HCT116 (cell line): ENCODE measurements at regions not wholly inside any gene's neighbourhood (a gene's known extent, or its start where the extent isn't known, plus 50 kb on each side); places are given as distances from the start of the nearest gene placed in this dataset.

Experiments
- ATAC-seq: fragments of 200-7000 bp; cut with Tn5 transposase; 2 replicates; pipeline ENCODE4 v1.9.1; 2020; ENCODE audit warnings: mild to moderate bottlenecking, moderate library complexity
- BruUV-seq: library from RNA; stranded (reverse); fragments of 400-500 nt; replicated peaks from 2 replicates; lab custom pipeline; 2021; lab: Mats Ljungman, UMichigan
- CTCF ChIA-PET: fragments of 300-600 bp; sonication (Branson Sonifier 250); formaldehyde crosslinking; loops from one replicate; lab custom pipeline; 2021; ENCODE audit warnings: antibody characterized with exemption; lab: Charles Lee
- POLR2A ChIA-PET: fragments of 300-600, 350-600 bp; sonication (Branson Sonifier 250); formaldehyde crosslinking; loops from one replicate; lab custom pipeline; 2021; ENCODE audit warnings: antibody characterized with exemption; lab: Charles Lee
- RAD21 ChIA-PET, 2 experiments: fragments of 300-600 bp; sonication (Branson Sonifier 250); formaldehyde crosslinking; loops; one replicate each; lab custom pipeline; 2023; ENCODE audit warnings: low total read pairs in 2 of 2; ENCODE audit not compliant: uncharacterized antibody in 2 of 2, unreplicated experiment in 2 of 2, low non-redundant PET in 1 of 2; lab: Charles Lee
- DNase-seq: peaks from one replicate; pipeline ENCODE4 v3.0.0-alpha.2; 2010; ENCODE audit warnings: low read depth, low spot score
- H2AFZ ChIP-seq: fragments of 200-600 bp; shearing (Covaris generic), sonication (generic); 2 replicates; pipeline ENCODE4 v1.6.1; 2017; ENCODE audit warnings: low read depth, mixed run types, mixed read lengths, antibody characterized with exemption, low read length; ENCODE audit not compliant: poor library complexity, severe bottlenecking
- H3K27ac ChIP-seq: 2 replicates; pipeline ENCODE4 v1.5.1; 2012; ENCODE audit warnings: low read depth, low read length
- H3K27me3 ChIP-seq: fragments of 200-600 bp; sonication (generic); 2 replicates; pipeline ENCODE4 v1.6.1; 2016; ENCODE audit warnings: mixed run types, low read length, mixed read lengths; ENCODE audit not compliant: insufficient read depth
- H3K36me3 ChIP-seq, 2 experiments: fragments of 200-500 bp in 1 of 2; fragments of 200-600 bp in 1 of 2; sonication (Bioruptor generic) in 1 of 2; sonication (generic) in 1 of 2; 2 replicates each; pipeline versions ENCODE4 v1.5.1 to v1.6.1; 2014 to 2016; ENCODE audit warnings: low read length in 2 of 2, inconsistent platforms in 1 of 2, mixed read lengths in 1 of 2, mixed run types in 1 of 2; ENCODE audit not compliant: insufficient read depth in 2 of 2, control insufficient read depth in 1 of 2
- H3K4me1 ChIP-seq, 2 experiments: fragments of 200-600 bp in 1 of 2; sonication (generic) in 1 of 2; 2 replicates each; pipeline versions ENCODE4 v1.5.1 to v1.6.1; 2012 to 2017; ENCODE audit warnings: low read length in 2 of 2, inconsistent platforms in 1 of 2, mild to moderate bottlenecking in 1 of 2, mixed read lengths in 1 of 2, mixed run types in 1 of 2, moderate library complexity in 1 of 2; ENCODE audit not compliant: insufficient read depth in 2 of 2, control insufficient read depth in 1 of 2
- H3K4me2 ChIP-seq: fragments of 200-600 bp; sonication (generic); 2 replicates; pipeline ENCODE4 v1.6.1; 2017; ENCODE audit warnings: mixed run types, low read length, mixed read lengths
- H3K4me3 ChIP-seq, 2 experiments: fragments of 200-600 bp in 1 of 2; sonication (generic) in 1 of 2; replicated peaks in 1 of 2; 2 replicates each; pipeline ENCODE4 v1.5.1; 2011 to 2016; ENCODE audit warnings: low read length in 2 of 2, control low read depth in 1 of 2, low read depth in 1 of 2, mild to moderate bottlenecking in 1 of 2, mixed read lengths in 1 of 2, mixed run types in 1 of 2
- H3K79me2 ChIP-seq: fragments of 200-600 bp; sonication (generic); 2 replicates; pipeline ENCODE4 v1.6.1; 2017; ENCODE audit warnings: mild to moderate bottlenecking, mixed run types, low read length, moderate library complexity, mixed read lengths; ENCODE audit not compliant: insufficient read depth
- H3K9ac ChIP-seq: fragments of 200-600 bp; sonication (generic); 2 replicates; pipeline ENCODE4 v1.6.1; 2016; ENCODE audit warnings: low read length, mixed read lengths
- H3K9me2 ChIP-seq: fragments of 200-600 bp; sonication (generic), shearing (Covaris generic); 2 replicates; pipeline ENCODE4 v1.6.1; 2017; ENCODE audit warnings: mixed run types, mild to moderate bottlenecking, moderate library complexity; ENCODE audit not compliant: insufficient read depth
- H3K9me3 ChIP-seq, 2 experiments: fragments of 200-500 bp in 1 of 2; fragments of 200-600 bp in 1 of 2; sonication (Bioruptor generic) in 1 of 2; sonication (generic) in 1 of 2; 2 replicates each; pipeline ENCODE4 v1.6.1; 2014 to 2017; ENCODE audit warnings: low read length in 2 of 2, mixed read lengths in 2 of 2, inconsistent platforms in 1 of 2, low read depth in 1 of 2, mild to moderate bottlenecking in 1 of 2, mixed run types in 1 of 2, moderate library complexity in 1 of 2; ENCODE audit not compliant: control insufficient read depth in 1 of 2, insufficient read depth in 1 of 2
- H4K20me1 ChIP-seq: fragments of 200-600 bp; sonication (generic), shearing (Covaris generic); 2 replicates; pipeline ENCODE4 v1.6.1; 2017; ENCODE audit warnings: mixed run types, mild to moderate bottlenecking, moderate library complexity; ENCODE audit not compliant: insufficient read depth
- CBX3 ChIP-seq: IDR thresholded peaks from 2 replicates; pipeline ENCODE4 v1.6.1; 2012; ENCODE audit warnings: low read depth
- CEBPB ChIP-seq: IDR thresholded peaks from 2 replicates; pipeline ENCODE4 v1.6.1; 2012; ENCODE audit warnings: low read depth
- CTCF ChIP-seq, 3 experiments: fragments of 200-600 bp in 1 of 3; sonication (generic) in 1 of 3; IDR thresholded peaks in 2 of 3; conservative IDR thresholded peaks in 1 of 3; 2 replicates each; pipeline ENCODE4 v1.5.1; 2012 to 2017; ENCODE audit warnings: low read depth in 2 of 3, low read length in 2 of 3, antibody characterized with exemption in 1 of 3, borderline replicate concordance in 1 of 3, control low read depth in 1 of 3, mild to moderate bottlenecking in 1 of 3, mixed read lengths in 1 of 3, mixed run types in 1 of 3, moderate library complexity in 1 of 3; ENCODE audit not compliant: insufficient read depth in 1 of 3
- JUND ChIP-seq: IDR thresholded peaks from 2 replicates; pipeline ENCODE4 v1.6.1; 2012
- MAX ChIP-seq: IDR thresholded peaks from 2 replicates; pipeline ENCODE4 v1.6.1; 2012
- POLR2AphosphoS5 ChIP-seq: IDR thresholded peaks from 2 replicates; pipeline ENCODE4 v1.6.1; 2011; ENCODE audit warnings: mild to moderate bottlenecking, low read depth, low read length, moderate library complexity
- RAD21 ChIP-seq: IDR thresholded peaks from 2 replicates; pipeline ENCODE4 v1.6.1; 2012; ENCODE audit warnings: low read depth, mild to moderate bottlenecking
- SIN3A ChIP-seq: IDR thresholded peaks from 2 replicates; pipeline ENCODE4 v1.6.1; 2012; ENCODE audit warnings: low read depth
- SRF ChIP-seq: IDR thresholded peaks from 2 replicates; pipeline ENCODE4 v1.6.1; 2012; ENCODE audit warnings: low read depth
- TCF7L2 ChIP-seq: IDR thresholded peaks from 2 replicates; pipeline ENCODE4 v1.7.0; 2011; ENCODE audit warnings: borderline replicate concordance, inconsistent platforms; ENCODE audit not compliant: insufficient read depth, insufficient read length; ENCODE audit errors: extremely low read depth
- ZFX ChIP-seq: fragments of 450-650 bp; IDR thresholded peaks from 2 replicates; pipeline ENCODE4 v1.6.1; 2017
- ZNF274 ChIP-seq: fragments of 200-500 bp; sonication (Bioruptor generic); IDR thresholded peaks from 2 replicates; pipeline ENCODE4 v1.6.1; 2014; ENCODE audit warnings: mild to moderate bottlenecking, low read depth, low read length, inconsistent platforms
- intact Hi-C: fragments of 100-400 bp; cut with micrococcal nuclease; formaldehyde crosslinking; loops from 2 replicates; pipeline ENCODE4 v1.10.0; 2022
- TF ChIP-seq, protein P1 (sequence below): IDR thresholded peaks from 2 replicates; pipeline ENCODE4 v1.6.1; 2012; ENCODE audit warnings: low read depth
- TF ChIP-seq, protein P2 (sequence below): IDR thresholded peaks from 2 replicates; pipeline ENCODE4 v1.6.1; 2012
- TF ChIP-seq, protein P3 (sequence below): IDR thresholded peaks from 2 replicates; pipeline ENCODE4 v1.6.1; 2011; ENCODE audit warnings: mild to moderate bottlenecking, low read length, moderate library complexity; ENCODE audit not compliant: insufficient replicate concordance; ENCODE audit errors: extremely low read depth

DNA sequence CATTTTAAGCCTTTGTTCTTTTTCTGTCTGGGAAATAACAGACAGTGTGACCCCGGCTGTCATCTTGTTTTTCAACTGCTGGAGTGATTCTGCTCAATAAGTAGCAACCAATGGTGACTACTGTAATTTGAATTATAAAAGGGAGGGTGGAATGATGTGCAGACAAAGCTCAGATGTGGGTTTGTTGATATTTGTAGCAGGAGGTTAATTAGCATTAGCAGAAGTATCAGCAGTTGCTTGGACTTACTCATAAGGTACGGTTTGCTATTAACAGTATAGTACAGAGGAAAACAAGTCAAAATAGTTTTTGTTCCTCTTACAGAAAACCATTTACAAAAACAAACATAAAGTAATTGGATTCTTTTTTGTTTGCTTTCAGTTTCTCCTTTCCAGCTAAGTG, 140.4 kb downstream of the TUSC1 start:
- POLR2A ChIA-PET, result no interaction called here

More for the DNA sequence above, 140.4 kb downstream of the TUSC1 start:
- intact Hi-C loops, result no loop called here
- no peaks in the 10 kb centered on the region for H3K27me3 ChIP-seq
- H3K9ac ChIP-seq, result no peak overlapping the region
- H3K36me3 ChIP-seq, result no peaks in the 10 kb centered on the region
- no peaks in the 10 kb centered on the region for H3K4me1 ChIP-seq
- TF ChIP-seq POLR2AphosphoS5, result no peak
- TF ChIP-seq, protein P1, sequence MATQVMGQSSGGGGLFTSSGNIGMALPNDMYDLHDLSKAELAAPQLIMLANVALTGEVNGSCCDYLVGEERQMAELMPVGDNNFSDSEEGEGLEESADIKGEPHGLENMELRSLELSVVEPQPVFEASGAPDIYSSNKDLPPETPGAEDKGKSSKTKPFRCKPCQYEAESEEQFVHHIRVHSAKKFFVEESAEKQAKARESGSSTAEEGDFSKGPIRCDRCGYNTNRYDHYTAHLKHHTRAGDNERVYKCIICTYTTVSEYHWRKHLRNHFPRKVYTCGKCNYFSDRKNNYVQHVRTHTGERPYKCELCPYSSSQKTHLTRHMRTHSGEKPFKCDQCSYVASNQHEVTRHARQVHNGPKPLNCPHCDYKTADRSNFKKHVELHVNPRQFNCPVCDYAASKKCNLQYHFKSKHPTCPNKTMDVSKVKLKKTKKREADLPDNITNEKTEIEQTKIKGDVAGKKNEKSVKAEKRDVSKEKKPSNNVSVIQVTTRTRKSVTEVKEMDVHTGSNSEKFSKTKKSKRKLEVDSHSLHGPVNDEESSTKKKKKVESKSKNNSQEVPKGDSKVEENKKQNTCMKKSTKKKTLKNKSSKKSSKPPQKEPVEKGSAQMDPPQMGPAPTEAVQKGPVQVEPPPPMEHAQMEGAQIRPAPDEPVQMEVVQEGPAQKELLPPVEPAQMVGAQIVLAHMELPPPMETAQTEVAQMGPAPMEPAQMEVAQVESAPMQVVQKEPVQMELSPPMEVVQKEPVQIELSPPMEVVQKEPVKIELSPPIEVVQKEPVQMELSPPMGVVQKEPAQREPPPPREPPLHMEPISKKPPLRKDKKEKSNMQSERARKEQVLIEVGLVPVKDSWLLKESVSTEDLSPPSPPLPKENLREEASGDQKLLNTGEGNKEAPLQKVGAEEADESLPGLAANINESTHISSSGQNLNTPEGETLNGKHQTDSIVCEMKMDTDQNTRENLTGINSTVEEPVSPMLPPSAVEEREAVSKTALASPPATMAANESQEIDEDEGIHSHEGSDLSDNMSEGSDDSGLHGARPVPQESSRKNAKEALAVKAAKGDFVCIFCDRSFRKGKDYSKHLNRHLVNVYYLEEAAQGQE, result no peak
- TF ChIP-seq, protein P2, sequence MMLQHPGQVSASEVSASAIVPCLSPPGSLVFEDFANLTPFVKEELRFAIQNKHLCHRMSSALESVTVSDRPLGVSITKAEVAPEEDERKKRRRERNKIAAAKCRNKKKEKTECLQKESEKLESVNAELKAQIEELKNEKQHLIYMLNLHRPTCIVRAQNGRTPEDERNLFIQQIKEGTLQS, result no peak
- TF ChIP-seq TCF7L2, result no peak
- TF ChIP-seq ZFX, result no peak
- TF ChIP-seq CEBPB, result no peak
- TF ChIP-seq CBX3, result no peak
- TF ChIP-seq CTCF (IDR thresholded peaks at IDR 0.05 in 2 of 3, conservative IDR thresholded peaks at IDR 0.05 in 1 of 3; ENCODE audit: borderline replicate concordance in 1 of 3, insufficient read depth in 1 of 3, low read depth in 2 of 3, low read length in 2 of 3), result no peak
- no peak for TF ChIP-seq ZNF274
- TF ChIP-seq, protein P3, sequence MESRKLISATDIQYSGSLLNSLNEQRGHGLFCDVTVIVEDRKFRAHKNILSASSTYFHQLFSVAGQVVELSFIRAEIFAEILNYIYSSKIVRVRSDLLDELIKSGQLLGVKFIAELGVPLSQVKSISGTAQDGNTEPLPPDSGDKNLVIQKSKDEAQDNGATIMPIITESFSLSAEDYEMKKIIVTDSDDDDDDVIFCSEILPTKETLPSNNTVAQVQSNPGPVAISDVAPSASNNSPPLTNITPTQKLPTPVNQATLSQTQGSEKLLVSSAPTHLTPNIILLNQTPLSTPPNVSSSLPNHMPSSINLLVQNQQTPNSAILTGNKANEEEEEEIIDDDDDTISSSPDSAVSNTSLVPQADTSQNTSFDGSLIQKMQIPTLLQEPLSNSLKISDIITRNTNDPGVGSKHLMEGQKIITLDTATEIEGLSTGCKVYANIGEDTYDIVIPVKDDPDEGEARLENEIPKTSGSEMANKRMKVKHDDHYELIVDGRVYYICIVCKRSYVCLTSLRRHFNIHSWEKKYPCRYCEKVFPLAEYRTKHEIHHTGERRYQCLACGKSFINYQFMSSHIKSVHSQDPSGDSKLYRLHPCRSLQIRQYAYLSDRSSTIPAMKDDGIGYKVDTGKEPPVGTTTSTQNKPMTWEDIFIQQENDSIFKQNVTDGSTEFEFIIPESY, result no peak
- no peak for TF ChIP-seq MAX
- no peak for TF ChIP-seq SRF
- TF ChIP-seq RAD21, result no peak
- no peak for TF ChIP-seq JUND
- no peak for TF ChIP-seq SIN3A
- no peak overlapping the region for H2AFZ ChIP-seq
- DNase-seq (no peak), ATAC-seq (no peak)
- ChIA-PET RAD21 (no interaction called here), CTCF (no interaction called here)
- H3K4me2 ChIP-seq, result no peak overlapping the region
- H4K20me1 ChIP-seq, result no peaks in the 10 kb centered on the region
- H3K9me3 ChIP-seq, result peaks cover 3 to 28% of the 10 kb centered on the region in 2 experiments; a peak in 2 of 4 replicates
- no peaks in the 10 kb centered on the region for H3K79me2 ChIP-seq
- no TSS peak for BruUV-seq
- no peaks in the 10 kb centered on the region for H3K9me2 ChIP-seq
- no peak overlapping the region for H3K27ac ChIP-seq
- no peak overlapping the region for H3K4me3 ChIP-seq
